ENCODE measurements at regions not wholly inside any gene's neighbourhood (a gene's known extent, or its start where the extent isn't known, plus 50 kb on each side); places are given as distances from the start of the nearest gene placed in this dataset.
"Not testable (repeated sequence)": the region's sequence is repeated elsewhere in the genome, so short reads cannot be mapped to it uniquely, and the experiment has no call there.

DNA sequence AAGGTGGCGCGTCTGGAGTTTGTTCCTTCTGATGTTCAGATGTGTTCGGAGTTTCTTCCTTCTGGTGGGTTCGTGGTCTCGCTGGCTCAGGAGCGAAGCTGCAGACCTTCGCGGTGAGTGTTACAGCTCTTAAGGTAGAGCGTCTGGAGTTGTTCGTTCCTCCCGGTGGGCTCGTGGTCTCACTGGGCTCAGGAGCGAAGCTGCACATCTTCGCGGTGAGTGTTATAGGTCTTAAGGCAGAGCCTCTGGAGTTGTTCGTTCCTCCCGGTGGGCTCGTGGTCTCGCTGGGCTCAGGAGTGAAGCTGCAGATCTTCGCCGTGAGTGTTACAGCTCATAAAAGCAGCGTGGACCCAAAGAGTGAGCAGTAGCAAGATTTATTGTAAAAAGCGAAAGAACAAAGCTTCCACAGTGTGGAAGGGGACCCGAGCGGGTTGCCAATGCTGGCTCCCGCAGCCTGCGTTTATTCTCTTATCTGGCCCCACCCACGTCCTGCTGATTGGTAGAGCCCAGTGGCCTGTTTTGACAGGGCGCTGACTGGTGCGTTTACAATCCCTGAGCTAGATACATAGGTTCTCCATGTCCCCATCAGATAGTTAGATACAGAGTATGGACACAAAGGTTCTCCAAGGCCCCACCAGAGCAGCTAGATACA lies 322.5 kb upstream of the KCND2 start:
- not testable (repeated sequence) for H3K9ac ChIP-seq (ENCODE audit: low read depth, low read length); H3K4me1 ChIP-seq (ENCODE audit: insufficient read depth, low read length); H3K9me3 ChIP-seq (ENCODE audit: control insufficient read depth, insufficient read depth, low read length); H3K36me3 ChIP-seq (ENCODE audit: insufficient read depth, low read length)

DNA sequence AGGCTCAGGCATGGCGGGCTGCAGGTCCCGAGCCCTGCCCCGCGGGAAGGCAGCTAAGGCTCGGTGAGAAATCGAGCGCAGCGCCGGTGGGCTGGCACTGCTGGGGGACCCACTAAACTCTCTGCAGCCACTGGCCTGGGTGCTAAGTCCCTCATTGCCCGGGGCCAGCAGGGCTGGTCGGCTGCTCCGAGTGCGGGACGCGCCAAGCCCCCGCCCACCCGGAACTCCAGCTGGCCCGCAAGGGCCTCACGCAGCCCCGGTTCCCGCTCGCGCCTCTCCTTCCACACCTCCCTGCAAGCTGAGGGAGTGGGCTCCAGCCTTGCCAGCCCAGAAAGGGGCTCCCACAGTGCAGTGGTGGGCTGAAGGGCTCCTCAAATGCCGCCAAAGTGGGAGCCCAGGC lies 321.4 kb upstream of the KCND2 start:
- not testable (repeated sequence) for H3K9ac ChIP-seq (ENCODE audit: low read depth, low read length); H3K36me3 ChIP-seq (ENCODE audit: insufficient read depth, low read length); H3K9me3 ChIP-seq (ENCODE audit: control insufficient read depth, insufficient read depth, low read length); H3K4me1 ChIP-seq (ENCODE audit: insufficient read depth, low read length)

DNA sequence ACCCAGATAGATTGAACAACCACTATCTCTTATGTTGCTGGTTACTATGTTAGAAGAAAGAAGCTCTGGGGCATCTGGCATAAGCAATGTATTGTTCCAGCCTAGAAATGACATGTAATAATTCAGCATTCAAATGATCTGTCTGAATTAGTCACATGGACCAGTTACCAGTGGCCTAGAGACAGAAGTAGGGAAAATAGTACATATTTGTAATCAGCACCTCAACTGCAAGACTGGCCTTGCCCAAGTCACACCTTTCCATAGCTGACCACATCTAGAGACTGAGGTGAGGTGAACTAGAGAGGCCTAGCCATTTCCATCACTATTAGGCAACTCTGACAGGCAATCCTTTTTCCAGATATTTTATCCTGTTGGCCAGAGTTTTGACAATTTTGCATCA lies 315.6 kb upstream of the KCND2 start:
- Histone ChIP-seq H3K9ac (ENCODE audit: low read depth, low read length) (no peak overlapping the region), H3K36me3 (ENCODE audit: insufficient read depth, low read length) (no peaks in the 10 kb centered on the region), H3K9me3 (ENCODE audit: control insufficient read depth, insufficient read depth, low read length) (no peaks in the 10 kb centered on the region), H3K4me1 (ENCODE audit: insufficient read depth, low read length) (no peaks in the 10 kb centered on the region)

DNA sequence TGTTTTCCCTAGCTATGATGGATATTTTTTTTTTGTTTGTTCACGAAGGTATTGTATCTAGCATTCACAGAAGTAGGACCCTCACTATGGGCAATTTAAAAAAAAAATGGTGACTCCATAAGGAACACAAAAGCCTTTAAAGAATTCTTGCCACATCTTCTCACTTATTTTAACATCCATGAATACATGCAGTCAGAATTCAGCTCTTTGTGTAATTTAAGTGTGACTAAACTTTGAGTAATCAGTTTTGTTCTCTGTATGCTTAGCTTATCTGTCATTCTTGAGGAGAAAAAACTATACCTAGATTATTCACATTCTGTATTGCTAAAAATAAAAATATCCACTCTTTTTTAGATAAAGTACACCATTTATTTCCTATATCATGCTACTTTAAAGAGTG lies 313.2 kb upstream of the KCND2 start:
- Histone ChIP-seq H3K36me3 (ENCODE audit: insufficient read depth, low read length) (no peaks in the 10 kb centered on the region), H3K9ac (ENCODE audit: low read depth, low read length) (no peak overlapping the region)

DNA sequence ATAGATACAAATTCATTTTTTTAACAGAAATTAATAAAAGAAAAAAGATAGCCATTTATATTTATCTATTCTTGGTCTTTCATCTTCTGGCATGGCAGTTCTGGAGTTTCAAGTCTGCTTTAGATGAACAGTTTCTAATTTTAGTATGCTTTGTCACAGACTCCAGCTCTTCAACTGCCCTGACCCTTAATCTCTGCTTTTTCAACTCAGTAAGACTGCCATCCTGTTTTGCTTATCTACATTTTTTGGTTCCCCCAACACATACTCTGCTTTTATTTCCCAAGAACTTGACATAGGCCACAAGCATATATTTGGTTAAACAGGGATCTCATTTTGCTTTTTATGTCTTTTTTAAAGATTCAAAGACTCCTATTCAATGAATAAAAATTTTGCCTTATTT lies 309.3 kb upstream of the KCND2 start:
- Histone ChIP-seq H3K9me3 (ENCODE audit: control insufficient read depth, insufficient read depth, low read length) (no peaks in the 10 kb centered on the region), H3K9ac (ENCODE audit: low read depth, low read length) (no peak overlapping the region), H3K4me1 (ENCODE audit: insufficient read depth, low read length) (no peaks in the 10 kb centered on the region)

More for the DNA sequence above, 313.2 kb upstream of the KCND2 start:
- H3K4me1 ChIP-seq (ENCODE audit: insufficient read depth, low read length), result no peaks in the 10 kb centered on the region
- H3K9me3 ChIP-seq (ENCODE audit: control insufficient read depth, insufficient read depth, low read length), result no peaks in the 10 kb centered on the region

DNA sequence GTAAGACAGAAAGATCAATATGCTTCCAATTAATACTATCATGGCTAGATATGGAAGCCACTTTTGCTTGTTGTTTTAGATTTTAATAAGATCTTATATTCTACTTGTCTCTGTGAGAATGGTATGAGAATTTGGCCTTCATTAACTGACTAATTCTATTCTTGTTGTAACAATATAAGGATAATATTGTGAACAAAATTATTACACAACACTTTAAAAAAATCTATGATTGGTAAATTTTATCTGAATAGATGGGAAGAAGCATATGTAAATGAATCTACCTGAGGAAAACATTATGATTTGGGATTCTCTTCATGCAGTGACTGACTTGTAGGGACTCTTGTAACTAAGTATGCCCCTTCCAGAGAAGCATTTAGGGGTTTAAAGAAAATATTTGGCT lies 308.9 kb upstream of the KCND2 start:
- no peaks in the 10 kb centered on the region for H3K36me3 ChIP-seq (ENCODE audit: insufficient read depth, low read length)
- no peaks in the 10 kb centered on the region for H3K9me3 ChIP-seq (ENCODE audit: control insufficient read depth, insufficient read depth, low read length)
- H3K9ac ChIP-seq (ENCODE audit: low read depth, low read length), result no peak overlapping the region
- H3K4me1 ChIP-seq (ENCODE audit: insufficient read depth, low read length), result no peaks in the 10 kb centered on the region

More for the DNA sequence above, 309.3 kb upstream of the KCND2 start:
- H3K36me3 ChIP-seq (ENCODE audit: insufficient read depth, low read length), result no peaks in the 10 kb centered on the region

DNA sequence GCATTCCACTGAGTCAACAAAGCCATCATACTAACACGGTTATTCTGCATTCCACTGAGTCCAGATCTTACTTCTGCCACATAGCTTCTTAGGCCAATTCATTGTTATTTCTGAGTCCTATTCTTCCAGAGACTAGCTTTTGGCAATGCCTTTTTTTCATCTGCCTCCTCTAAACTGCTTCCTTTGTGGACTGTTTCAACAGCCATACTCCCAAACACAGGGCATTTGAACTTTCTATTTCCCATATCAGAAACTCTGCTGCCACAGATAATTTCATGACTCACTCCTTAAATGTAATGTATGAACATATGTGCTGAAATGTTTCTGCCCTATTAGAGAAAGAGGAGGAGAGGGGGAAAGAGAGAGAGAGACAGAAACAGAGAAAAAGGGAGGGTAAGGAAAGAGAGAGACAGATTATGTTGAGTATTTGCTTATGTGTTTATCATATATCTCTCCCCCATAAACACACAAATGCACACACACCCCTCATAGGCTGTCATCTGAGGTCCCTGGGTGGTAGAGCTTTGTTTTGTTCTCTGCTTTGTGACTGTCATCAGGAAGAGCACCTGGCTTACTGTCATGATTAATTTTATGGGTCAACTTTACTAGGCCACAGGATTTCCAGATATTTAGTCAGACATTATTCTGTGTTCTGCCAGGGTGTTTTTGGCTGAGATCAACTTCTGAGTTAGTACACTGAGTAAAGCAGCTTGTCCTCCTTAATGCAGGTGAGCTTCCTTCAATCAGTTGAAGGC lies 308.0 kb upstream of the KCND2 start:
- H3K4me1 ChIP-seq (ENCODE audit: insufficient read depth, low read length), result no peaks in the 10 kb centered on the region
- no peaks in the 10 kb centered on the region for H3K36me3 ChIP-seq (ENCODE audit: insufficient read depth, low read length)
- H3K9ac ChIP-seq (ENCODE audit: low read depth, low read length), result no peak overlapping the region
- H3K9me3 ChIP-seq (ENCODE audit: control insufficient read depth, insufficient read depth, low read length), result no peaks in the 10 kb centered on the region

DNA sequence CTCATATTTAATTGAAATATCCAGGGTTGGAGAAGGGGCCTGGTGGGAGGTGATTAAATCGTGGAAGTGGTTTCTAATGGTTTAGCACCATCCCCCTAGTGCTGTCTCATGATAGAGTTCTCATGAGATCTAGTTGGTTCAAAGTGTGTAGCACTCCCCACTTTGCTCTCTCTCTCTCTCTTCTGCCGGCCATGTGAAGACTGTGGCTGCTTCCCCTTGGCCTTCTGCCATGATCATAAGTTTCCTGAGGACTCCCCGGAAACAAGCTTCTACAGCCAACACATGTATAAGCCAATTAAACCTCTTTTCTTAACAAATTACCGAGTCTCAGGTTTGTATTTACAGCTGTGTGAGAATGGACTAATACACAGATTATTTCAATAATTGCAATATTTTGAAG lies 305.8 kb upstream of the KCND2 start:
- Histone ChIP-seq H3K9me3 (ENCODE audit: control insufficient read depth, insufficient read depth, low read length) (no peaks in the 10 kb centered on the region), H3K36me3 (ENCODE audit: insufficient read depth, low read length) (no peaks in the 10 kb centered on the region), H3K4me1 (ENCODE audit: insufficient read depth, low read length) (no peaks in the 10 kb centered on the region), H3K9ac (ENCODE audit: low read depth, low read length) (no peak overlapping the region)

DNA sequence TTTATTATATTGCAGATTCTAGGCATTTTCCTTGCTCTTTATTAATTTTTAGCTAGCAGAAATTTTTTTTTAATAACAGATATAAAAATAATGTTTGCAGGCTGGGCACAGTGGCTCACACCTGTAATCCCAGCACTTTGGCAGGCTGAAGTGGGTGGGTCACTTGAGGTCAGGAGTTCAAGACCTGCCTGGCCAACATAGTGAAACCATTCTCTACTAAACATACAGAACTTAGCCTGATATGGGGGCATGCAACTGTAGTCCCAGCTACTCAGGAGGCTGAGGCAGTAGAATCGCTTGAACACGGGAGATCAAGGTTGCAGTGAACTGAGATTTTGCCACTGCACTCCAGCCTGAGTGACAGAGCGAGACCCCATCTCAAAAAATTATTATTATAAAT lies 304.6 kb upstream of the KCND2 start:
- not testable (repeated sequence) for H3K9ac ChIP-seq (ENCODE audit: low read depth, low read length); H3K9me3 ChIP-seq (ENCODE audit: control insufficient read depth, insufficient read depth, low read length); H3K36me3 ChIP-seq (ENCODE audit: insufficient read depth, low read length); H3K4me1 ChIP-seq (ENCODE audit: insufficient read depth, low read length)

DNA sequence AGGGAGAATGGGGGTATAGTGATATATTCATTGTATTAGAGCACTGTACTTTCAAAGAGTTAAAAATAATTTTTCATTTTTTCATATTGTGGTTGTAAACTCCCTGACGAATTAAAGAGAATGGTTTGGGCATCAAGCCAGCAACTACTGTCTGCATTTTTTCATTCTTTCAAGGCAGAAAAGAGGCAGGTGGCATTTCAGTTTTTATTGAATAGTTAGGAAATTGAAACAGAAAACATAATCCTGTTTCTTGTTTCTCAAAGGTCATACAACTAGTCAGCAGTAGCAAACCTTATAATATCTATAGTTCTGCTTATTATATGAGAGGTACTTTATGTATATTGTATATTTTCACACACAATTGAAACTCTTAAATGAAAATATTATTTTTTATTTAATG lies 303.9 kb upstream of the KCND2 start:
- no peaks in the 10 kb centered on the region for H3K9me3 ChIP-seq (ENCODE audit: control insufficient read depth, insufficient read depth, low read length)
- no peaks in the 10 kb centered on the region for H3K36me3 ChIP-seq (ENCODE audit: insufficient read depth, low read length)
- no peak overlapping the region for H3K9ac ChIP-seq (ENCODE audit: low read depth, low read length)
- no peaks in the 10 kb centered on the region for H3K4me1 ChIP-seq (ENCODE audit: insufficient read depth, low read length)

DNA sequence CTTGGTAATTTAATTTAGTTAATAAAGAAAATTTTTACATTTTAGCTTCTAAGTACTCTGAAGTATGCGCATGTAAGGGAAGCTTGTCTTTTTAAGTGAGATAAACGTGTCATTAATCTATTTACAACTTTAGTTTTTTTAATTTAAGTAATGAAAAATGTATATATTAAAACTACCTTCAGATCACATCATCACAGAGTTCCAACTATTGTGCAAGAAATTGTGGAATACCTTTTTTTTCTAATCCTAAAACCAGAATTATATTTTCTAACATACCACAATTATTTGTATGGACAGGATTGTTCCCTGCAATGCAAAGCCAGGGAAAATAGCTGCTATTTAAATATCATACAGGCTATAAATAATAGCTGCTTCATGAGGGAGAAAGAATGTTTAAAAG lies 303.2 kb upstream of the KCND2 start:
- no peaks in the 10 kb centered on the region for H3K9me3 ChIP-seq (ENCODE audit: control insufficient read depth, insufficient read depth, low read length)
- no peak overlapping the region for H3K9ac ChIP-seq (ENCODE audit: low read depth, low read length)
- H3K36me3 ChIP-seq (ENCODE audit: insufficient read depth, low read length), result no peaks in the 10 kb centered on the region
- H3K4me1 ChIP-seq (ENCODE audit: insufficient read depth, low read length), result no peaks in the 10 kb centered on the region

DNA sequence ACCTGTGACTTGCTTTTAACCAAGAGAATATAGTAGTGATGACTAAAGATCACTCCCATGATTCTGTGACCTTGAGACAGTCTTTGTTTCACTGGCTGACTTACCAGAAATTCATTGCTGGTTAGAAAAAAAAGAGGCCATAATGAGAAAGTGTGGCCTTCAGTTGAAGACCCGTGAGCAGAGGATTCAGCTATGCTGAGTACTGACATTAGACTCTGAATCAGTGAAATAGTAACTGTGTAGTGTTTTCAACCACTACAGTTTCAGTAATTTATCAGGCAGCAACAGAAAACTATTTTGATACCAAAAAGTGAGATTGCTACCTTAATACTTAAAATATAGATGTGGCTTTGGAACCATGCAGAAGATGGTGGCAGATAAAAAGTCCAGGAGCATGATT lies 298.0 kb upstream of the KCND2 start:
- H3K4me1 ChIP-seq (ENCODE audit: insufficient read depth, low read length), result no peaks in the 10 kb centered on the region
- H3K9ac ChIP-seq (ENCODE audit: low read depth, low read length), result no peak overlapping the region

DNA sequence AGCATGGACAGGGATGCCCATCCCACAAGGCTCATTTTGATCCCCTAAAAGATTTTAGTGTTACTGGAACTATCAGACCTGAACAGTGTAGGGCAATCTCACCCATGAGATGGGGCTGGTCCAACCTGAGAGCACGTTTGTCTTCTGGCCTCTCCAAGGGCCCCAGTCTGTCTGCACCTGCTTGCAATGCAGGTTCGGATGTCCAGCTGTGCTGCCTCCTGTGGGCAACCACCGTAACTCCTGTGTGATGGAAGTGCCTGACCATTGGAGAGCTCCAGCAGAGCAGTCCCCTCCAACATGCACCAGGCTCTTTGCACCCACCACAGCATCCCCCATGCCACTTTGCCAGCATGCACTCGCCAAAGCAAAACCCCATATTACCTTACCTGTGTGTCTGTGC lies 290.1 kb upstream of the KCND2 start:
- no peaks in the 10 kb centered on the region for H3K4me1 ChIP-seq (ENCODE audit: insufficient read depth, low read length)
- H3K9ac ChIP-seq (ENCODE audit: low read depth, low read length), result no peak overlapping the region
- no peaks in the 10 kb centered on the region for H3K36me3 ChIP-seq (ENCODE audit: insufficient read depth, low read length)
- no peaks in the 10 kb centered on the region; the same call in 1 of the 2 replicates for H3K9me3 ChIP-seq (ENCODE audit: control insufficient read depth, insufficient read depth, low read length)

More for the DNA sequence above, 298.0 kb upstream of the KCND2 start:
- H3K36me3 ChIP-seq (ENCODE audit: insufficient read depth, low read length), result no peaks in the 10 kb centered on the region
- H3K9me3 ChIP-seq (ENCODE audit: control insufficient read depth, insufficient read depth, low read length), result no peaks in the 10 kb centered on the region

DNA sequence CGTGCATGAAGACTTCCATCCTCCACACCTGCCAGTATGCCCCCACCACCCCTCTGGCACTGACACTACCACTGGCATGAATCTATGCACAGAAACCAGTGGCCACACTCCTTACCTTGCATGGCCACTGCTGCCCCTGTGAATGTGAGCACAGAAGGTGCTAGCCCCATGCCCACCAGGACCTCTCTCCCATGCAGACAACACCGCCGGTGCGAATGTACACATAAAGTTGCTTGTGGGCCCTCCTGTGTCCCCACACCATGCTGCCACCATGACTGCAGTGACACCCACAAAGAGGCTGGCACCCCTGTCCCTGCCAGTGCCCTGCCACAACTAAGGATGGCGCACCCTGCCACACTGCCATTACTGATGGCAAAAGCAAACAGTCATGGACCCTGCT lies 289.5 kb upstream of the KCND2 start:
- Histone ChIP-seq H3K9ac (ENCODE audit: low read depth, low read length) (no peak overlapping the region), H3K4me1 (ENCODE audit: insufficient read depth, low read length) (no peaks in the 10 kb centered on the region), H3K9me3 (ENCODE audit: control insufficient read depth, insufficient read depth, low read length) (no peaks in the 10 kb centered on the region; the same call in 1 of the 2 replicates), H3K36me3 (ENCODE audit: insufficient read depth, low read length) (no peaks in the 10 kb centered on the region)

DNA sequence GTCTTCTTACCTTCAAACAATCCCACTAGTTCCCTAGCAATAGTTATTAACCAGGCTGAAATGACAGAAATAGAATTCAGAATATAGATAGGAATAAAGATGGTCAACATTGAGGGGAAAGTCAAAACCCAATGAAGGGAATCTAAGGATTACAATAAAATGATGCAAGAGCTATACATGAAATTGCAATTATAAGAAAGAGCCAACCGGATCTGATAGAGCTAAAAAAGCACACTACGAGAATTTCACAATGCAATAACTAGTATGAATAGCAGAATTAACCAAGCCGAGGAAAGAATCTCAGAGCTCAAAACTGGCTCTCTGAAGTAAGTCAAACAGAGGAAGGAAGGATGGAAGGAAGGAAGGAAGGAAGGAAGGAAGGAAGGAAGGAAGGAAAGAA lies 288.7 kb upstream of the KCND2 start:
- no peaks in the 10 kb centered on the region for H3K4me1 ChIP-seq (ENCODE audit: insufficient read depth, low read length)
- H3K9ac ChIP-seq (ENCODE audit: low read depth, low read length), result no peak overlapping the region
- H3K36me3 ChIP-seq (ENCODE audit: insufficient read depth, low read length), result no peaks in the 10 kb centered on the region
- H3K9me3 ChIP-seq (ENCODE audit: control insufficient read depth, insufficient read depth, low read length), result no peaks in the 10 kb centered on the region; the same call in 1 of the 2 replicates
